ENCODE measurements at regions not wholly inside any gene's neighbourhood (a gene's known extent, or its start where the extent isn't known, plus 50 kb on each side); places are given as distances from the start of the nearest gene placed in this dataset.

GRCh38 chr12:29066011-29066588 is 83.0 kb upstream of the FAR2 start:
- no peak for DNase-seq

- no peak for DNase-seq
Observed at GRCh38 chr12:29067430-29067829, 81.6 kb upstream of the FAR2 start.

GRCh38 chr12:29070309-29070708 is 78.8 kb upstream of the FAR2 start:
- no peak for DNase-seq

DNA sequence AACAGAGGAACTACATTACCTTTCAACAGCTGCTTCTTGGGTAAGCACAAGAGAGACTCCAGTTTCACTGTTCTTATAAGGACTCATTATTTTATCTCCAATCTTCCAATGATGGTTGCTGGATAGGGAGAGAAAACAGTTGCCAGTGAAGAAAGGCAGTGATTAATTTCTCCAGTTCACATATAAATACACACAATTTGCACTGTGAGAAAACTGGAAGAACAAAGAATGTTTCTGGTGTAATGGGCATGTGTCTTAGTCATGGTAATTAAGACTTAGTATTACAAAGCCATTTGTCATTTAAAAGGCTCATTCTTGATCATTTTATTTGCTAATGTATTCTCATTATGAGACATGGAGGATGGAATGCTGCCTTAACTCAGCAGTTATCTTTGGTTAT is 78.0 kb upstream of the FAR2 start:
- no peak for DNase-seq

GRCh38 chr12:29072631-29073030 is 76.4 kb upstream of the FAR2 start:
- DNase-seq = no peak

DNA sequence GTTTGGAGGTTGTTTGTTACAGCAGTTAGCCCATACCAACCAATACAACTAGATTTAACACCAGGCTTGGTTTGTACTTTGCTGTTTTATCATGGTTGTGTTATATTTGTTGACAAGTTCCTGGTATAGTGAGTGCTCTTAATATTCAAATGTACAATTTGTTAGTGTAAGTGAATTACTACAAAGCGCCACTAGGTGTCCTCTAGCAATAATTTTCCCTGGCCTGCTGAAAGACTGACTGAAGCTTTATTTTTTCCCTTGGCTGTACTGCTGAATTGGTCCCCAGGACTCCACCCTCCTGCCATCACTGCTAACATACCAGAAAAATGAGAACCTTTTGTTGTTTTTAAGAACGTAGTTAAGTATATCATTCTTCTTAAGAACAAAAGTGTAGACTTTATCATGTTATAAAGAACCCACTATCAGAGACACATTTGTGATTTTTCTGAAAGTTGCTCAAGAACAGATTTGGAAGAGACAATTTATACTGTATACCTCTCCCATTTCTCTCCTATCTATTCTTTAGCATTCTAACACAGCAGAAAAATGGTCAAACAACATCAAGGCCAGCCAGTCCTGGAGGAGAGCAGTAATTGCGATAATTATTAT is 75.3 kb upstream of the FAR2 start:
- DNase-seq = peak; percentile 15

- DNase-seq = no peak
Observed at GRCh38 chr12:29081101-29081500, 68.0 kb upstream of the FAR2 start.

DNA sequence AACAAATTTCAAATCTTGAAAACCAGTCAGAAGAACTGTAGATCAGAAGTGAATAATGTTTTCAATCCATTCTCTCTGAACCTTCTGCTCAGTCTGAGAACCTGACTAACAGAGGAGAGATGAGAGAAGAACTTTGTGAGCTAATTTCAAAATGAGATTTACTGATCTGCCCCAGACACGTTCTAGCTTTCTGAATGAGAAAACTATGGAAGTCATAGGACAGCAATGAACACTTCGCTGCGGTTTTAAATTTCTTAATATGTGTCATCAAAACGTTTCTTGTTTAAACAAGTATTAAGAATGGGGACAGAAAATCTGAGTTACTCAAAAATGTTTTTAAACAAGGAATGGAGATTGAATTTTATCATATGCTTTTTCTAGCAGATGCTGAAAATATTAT is 66.6 kb upstream of the FAR2 start:
- no peak for DNase-seq

DNA sequence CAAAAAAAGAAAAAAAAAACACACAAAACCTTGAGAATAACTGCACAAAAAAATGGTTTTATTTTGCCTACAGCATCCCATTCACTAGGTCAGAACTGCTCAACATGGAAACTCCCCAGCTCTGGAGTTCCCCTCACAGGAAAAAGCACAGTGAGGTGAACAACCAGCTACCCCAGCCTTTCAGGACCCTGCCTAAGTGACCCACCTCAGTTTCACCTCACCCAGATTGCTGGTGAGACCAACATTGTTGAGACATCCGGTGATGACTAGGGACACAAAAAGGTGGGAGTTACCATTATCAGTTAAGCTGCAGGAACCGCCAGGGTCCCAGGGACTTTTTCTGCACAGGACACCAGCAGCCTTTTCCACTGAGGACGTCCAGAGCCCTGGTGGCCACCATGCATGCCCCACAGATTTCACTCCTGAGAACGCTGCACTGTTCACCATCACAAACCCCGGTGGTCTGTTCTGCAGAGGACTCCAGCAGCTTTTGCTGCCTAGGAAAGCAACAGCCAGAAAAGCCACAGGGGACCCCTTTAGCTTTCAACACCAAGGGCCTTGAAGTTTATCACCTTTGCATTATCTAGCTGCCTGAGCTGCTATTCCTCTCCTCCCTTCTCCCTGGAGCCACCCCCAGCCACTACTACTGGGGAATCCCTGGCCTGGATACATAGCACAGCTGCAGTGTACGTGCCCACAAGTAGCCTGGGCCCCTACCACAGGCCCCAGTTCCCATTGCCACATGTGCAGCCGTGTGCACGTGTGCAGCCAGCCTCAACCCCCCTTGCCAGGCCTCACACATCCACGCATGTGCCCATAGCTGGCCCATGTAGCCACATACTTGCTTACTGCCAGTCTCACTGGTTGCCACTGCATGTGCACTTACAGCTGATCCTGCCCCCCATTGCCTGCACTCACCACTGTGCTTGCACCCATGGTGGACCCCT is 62.5 kb upstream of the FAR2 start:
- DNase-seq = no peak

DNA sequence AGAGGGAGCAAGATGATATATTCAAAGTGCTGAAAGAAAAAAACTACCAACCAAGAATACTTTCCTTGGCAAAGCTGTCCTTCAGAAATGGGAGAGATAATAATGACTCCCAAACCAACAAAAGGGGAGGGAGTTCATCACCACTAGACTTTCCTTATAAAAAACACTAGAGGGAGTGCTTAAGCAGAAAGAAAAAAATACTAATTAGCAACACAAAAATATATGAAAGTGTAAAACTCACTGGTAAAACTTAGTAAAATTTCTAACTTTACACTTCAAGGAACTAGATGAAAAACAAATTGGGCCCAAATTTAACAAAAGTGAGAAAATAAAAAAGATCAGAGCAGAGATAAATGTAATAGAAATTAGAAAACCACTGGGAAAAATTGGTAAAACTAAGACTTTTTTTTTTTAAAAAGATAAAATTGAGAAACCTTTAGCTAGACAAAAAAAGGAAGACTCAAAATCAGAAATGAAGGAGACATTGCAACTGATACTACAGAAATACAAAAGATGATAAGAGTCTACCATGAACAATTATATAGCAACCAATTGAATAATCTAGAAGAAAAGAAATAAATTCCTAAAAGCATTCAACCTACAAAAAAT is 60.4 kb upstream of the FAR2 start:
- no peak for DNase-seq

Measured in NCI-H345 (cell line).